HEK293T (cell line): ENCODE measurements at regions not wholly inside any gene's neighbourhood (a gene's known extent, or its start where the extent isn't known, plus 50 kb on each side); places are given as distances from the start of the nearest gene placed in this dataset.
"Not testable (repeated sequence)": the region's sequence is repeated elsewhere in the genome, so short reads cannot be mapped to it uniquely, and the experiment has no call there.

Experiments used
- CTCF ChIA-PET: fragments of 350-600 bp; formaldehyde crosslinking; extraction: SDS; loops from one replicate; lab custom pipeline; 2021; ENCODE audit warnings: antibody characterized with exemption, inconsistent platforms; lab: Yijun Ruan, JAX
- POLR2A ChIA-PET: fragments of 350-600 bp; formaldehyde crosslinking; extraction: SDS; loops from one replicate; lab custom pipeline; 2020; ENCODE audit warnings: antibody characterized with exemption, inconsistent platforms; lab: Yijun Ruan, JAX
- DNase-seq: peaks from one replicate; pipeline ENCODE4 v3.0.0; 2012; ENCODE audit warnings: mixed read lengths; ENCODE audit errors: extremely low spot score
- ARNT ChIP-seq: fragments of 450-650 bp; IDR thresholded peaks from 2 replicates; pipeline ENCODE4 v1.6.1; 2017; ENCODE audit warnings: mild to moderate bottlenecking
- BHLHE40 ChIP-seq: fragments of 450-650 bp; IDR thresholded peaks from 2 replicates; pipeline ENCODE4 v1.6.1; 2016; ENCODE audit warnings: mild to moderate bottlenecking, moderate library complexity, borderline replicate concordance
- CTBP1 ChIP-seq: fragments of 450-650 bp; IDR thresholded peaks from 2 replicates; pipeline ENCODE4 v1.6.1; 2016; ENCODE audit warnings: borderline replicate concordance
- ELF4 ChIP-seq: fragments of 450-650 bp; IDR thresholded peaks from 2 replicates; pipeline ENCODE4 v1.6.1; 2017; ENCODE audit warnings: antibody characterized with exemption
- FOXA1 ChIP-seq: fragments of 450-650 bp; IDR thresholded peaks from 2 replicates; pipeline ENCODE4 v1.6.1; 2016; ENCODE audit warnings: mild to moderate bottlenecking
- FOXK2 ChIP-seq: fragments of 450-650 bp; IDR thresholded peaks from 2 replicates; pipeline ENCODE4 v1.6.1; 2016; ENCODE audit warnings: mild to moderate bottlenecking
- FOXM1 ChIP-seq: fragments of 450-650 bp; IDR thresholded peaks from 2 replicates; pipeline ENCODE4 v1.6.1; 2017; ENCODE audit warnings: mild to moderate bottlenecking, borderline replicate concordance
- HDGF ChIP-seq: fragments of 450-650 bp; IDR thresholded peaks from 2 replicates; pipeline ENCODE4 v1.6.1; 2017; ENCODE audit warnings: antibody characterized with exemption, borderline replicate concordance
- L3MBTL2 ChIP-seq: fragments of 450-650 bp; conservative IDR thresholded peaks from 2 replicates; pipeline ENCODE4 v1.6.1; 2016; ENCODE audit warnings: mild to moderate bottlenecking
- LEF1 ChIP-seq: fragments of 450-650 bp; IDR thresholded peaks from 2 replicates; pipeline ENCODE4 v1.6.1; 2017; ENCODE audit warnings: mild to moderate bottlenecking, borderline replicate concordance
- NFRKB ChIP-seq: fragments of 450-650 bp; IDR thresholded peaks from 2 replicates; pipeline ENCODE4 v1.6.1; 2016; ENCODE audit warnings: mild to moderate bottlenecking, moderate library complexity
- SP1 ChIP-seq: fragments of 450-650 bp; IDR thresholded peaks from 2 replicates; pipeline ENCODE4 v1.6.1; 2017
- SUZ12 ChIP-seq: fragments of 450-650 bp; IDR thresholded peaks from 2 replicates; pipeline ENCODE4 v1.6.1; 2016; ENCODE audit warnings: mild to moderate bottlenecking
- TARDBP ChIP-seq: fragments of 450-650 bp; IDR thresholded peaks from 2 replicates; pipeline ENCODE4 v1.6.1; 2016
- ZNF384 ChIP-seq: fragments of 450-650 bp; IDR thresholded peaks from 2 replicates; pipeline ENCODE4 v1.6.1; 2016
- TF ChIP-seq, protein P1 (sequence below): fragments of 450-650 bp; IDR thresholded peaks from 2 replicates; pipeline ENCODE4 v1.6.1; 2016

DNA sequence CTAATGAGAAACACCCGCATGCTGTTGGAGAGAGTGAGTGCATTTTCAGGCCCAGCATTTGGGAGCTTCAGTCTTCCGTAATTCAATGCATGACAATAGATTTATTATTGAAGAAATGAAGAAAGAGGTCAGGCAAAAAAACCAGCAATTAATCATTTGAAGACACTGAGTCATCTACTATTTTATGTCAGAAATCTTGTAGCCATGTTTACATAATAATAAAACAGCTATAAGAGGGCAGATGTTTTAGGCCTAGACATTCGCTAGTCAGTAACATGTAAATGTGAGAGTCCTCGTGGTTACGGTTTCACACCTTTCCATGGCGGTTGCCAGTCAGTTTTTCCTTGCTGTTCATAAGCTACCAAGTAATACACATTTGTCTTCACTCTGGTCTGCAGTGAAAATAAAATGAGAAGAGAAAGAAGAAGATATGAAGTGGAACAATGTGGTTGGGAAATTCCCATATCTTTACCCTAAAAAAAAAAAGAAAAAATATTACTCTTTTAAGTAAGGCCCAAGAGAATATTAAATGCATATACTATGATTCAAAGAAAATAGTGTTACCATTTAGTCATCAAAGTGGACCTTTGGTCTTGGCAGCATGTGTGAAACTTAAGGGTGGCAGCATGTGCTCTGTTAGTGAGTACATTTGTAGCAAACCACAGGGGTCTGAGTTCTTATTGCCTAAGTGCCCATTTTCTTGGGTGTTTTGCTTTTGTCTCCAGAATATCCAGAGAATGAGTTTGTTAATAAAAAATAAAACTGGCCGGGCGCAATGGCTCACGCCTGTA lies 140.5 kb upstream of the TBL1XR1 start:
- TF ChIP-seq ARNT: no peak
- no peak for TF ChIP-seq SUZ12
- no peak for TF ChIP-seq ELF4
- TF ChIP-seq NFRKB: no peak
- TF ChIP-seq, protein P1, sequence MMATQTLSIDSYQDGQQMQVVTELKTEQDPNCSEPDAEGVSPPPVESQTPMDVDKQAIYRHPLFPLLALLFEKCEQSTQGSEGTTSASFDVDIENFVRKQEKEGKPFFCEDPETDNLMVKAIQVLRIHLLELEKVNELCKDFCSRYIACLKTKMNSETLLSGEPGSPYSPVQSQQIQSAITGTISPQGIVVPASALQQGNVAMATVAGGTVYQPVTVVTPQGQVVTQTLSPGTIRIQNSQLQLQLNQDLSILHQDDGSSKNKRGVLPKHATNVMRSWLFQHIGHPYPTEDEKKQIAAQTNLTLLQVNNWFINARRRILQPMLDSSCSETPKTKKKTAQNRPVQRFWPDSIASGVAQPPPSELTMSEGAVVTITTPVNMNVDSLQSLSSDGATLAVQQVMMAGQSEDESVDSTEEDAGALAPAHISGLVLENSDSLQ: no peak
- TF ChIP-seq LEF1: no peak
- TF ChIP-seq BHLHE40: no peak
- TF ChIP-seq FOXK2: no peak
- no peak for TF ChIP-seq HDGF
- no peak for TF ChIP-seq TARDBP
- TF ChIP-seq CTBP1: no peak
- TF ChIP-seq ZNF384: no peak
- no peak for TF ChIP-seq FOXA1
- no peak; the same call in 1 of the 2 replicates for TF ChIP-seq L3MBTL2
- no peak for TF ChIP-seq SP1
- no peak for TF ChIP-seq FOXM1
- DNase-seq: no peak
- POLR2A ChIA-PET: no interaction called here
- CTCF ChIA-PET: no interaction called here

DNA sequence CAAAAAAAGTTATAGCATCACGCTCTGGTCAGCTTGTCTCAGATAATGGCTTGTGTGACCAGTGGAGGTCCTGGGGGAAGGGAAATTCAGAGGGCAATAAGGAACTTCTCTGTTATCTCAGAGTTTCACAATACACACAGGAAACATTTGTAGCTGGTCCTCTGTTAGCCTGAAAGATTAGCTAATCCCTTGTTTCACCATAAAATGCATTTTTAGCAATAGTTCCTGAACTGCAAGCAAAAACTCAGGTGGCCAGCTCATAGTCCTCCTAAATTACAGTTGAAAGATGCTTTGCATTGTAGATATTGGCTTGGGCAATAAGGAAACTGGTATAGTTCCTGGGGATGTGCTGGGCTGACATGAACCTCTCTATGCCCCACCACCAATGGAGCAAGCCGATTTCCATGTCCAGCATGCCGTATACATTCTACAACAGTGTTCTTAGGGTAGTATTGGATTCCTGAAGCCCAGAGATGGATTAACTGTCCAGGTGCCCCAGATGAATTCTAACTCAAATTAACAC lies 141.5 kb upstream of the TBL1XR1 start:
- POLR2A ChIA-PET: no interaction called here

DNA sequence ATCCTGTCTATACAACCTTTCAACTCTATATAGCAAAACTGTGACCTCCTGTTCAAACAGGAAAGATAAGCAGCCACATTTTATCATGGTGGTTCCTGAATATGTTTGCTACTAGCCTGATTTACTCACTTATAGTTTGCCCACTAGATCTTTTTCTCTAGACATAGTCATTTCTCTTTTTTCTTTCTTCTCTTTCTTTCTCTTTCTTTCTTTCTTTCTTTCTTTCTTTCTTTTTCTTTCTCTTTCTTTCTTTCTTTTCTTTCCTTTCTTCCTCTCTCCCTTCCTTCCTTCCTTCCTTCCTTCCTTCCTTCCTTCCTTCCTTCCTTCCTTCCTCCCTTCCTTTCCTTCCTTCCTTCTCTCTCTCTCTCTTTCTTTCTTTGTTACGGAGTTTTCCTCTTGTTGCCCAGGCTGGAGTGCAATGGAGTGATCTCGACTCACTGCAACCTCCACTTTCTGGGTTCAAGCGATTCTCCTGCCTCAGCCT lies 142.0 kb upstream of the TBL1XR1 start:
- POLR2A ChIA-PET, CTCF ChIA-PET, DNase-seq: not testable (repeated sequence)

More for the DNA sequence above, 141.5 kb upstream of the TBL1XR1 start:
- no peak for DNase-seq
- no peak for TF ChIP-seq HDGF
- TF ChIP-seq TARDBP: no peak
- TF ChIP-seq, protein P1: no peak
- TF ChIP-seq SP1: no peak
- TF ChIP-seq NFRKB: no peak
- no peak for TF ChIP-seq ZNF384
- TF ChIP-seq ARNT: no peak
- no peak for TF ChIP-seq LEF1
- CTCF ChIA-PET: no interaction called here

DNA sequence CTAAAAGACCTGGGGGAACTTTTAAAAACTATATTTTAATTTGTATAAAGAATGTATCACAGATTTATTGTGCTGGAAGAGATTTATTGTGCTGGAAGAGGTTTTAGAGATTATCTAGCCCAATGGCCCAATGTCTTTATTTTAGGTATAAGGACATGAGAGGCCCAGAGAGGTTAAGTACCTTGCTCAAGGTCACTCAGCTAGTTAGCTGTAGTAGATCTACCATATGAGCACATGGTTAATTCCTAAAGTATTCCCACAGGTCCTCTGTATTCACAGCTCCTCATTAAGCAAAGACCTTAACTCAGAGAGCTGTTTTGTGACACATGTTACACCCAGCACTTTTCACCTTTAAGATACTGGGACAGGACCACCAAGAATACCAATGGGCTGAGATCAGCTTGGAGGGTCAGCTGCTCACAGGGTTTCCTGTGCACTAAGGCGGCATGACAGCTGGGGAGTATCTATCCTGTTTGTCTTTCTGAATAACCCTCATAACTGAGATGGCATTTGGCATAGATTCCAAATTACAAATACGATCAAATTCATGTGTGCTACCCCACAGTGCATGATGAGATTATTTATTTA lies 143.1 kb upstream of the TBL1XR1 start:
- ChIA-PET CTCF (interaction anchor here (0.7 kb wide), 1 partner anchor 157 kb away, joined by 4 read pairs; no protein-coding TSS in a partner anchor), POLR2A (no interaction called here)

DNA sequence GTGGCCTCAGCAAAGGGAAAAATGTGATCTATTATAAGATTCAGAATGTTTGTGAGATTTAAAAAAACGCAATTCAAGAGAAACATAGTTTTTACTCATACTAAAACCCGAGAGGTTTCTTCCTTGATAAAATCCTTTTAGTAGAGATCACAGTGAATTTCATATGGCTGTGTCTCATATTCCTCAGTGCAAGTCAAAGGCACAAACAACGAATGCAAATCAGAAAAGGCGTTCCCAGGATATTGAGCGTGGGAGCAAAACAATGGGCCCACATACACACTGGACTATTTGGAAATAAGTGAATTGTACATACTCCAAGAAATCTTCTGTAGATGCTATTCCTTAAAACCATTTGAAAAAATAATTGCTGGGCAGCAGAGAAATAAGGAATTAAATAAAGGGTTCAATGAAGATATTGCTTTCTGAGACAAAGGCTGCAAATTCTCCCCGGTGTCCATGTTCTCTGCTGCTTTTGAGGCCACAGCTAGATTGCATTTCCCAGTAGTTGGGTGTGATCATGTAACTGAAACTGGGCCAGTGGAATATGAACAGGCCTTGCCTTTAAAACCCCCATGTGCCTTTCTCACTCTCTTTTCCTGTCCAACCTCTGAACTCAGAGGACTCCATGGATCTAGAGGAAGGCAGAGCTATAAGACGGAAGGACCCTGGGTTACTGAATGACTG lies 144.6 kb upstream of the TBL1XR1 start:
- ChIA-PET CTCF (interaction anchor here (0.5 kb wide), 1 partner anchor 157 kb away, joined by 4 read pairs; no protein-coding TSS in a partner anchor), POLR2A (no interaction called here)

More for the DNA sequence above, 143.1 kb upstream of the TBL1XR1 start:
- TF ChIP-seq BHLHE40 (no peak), FOXK2 (no peak), FOXA1 (no peak), SUZ12 (no peak), HDGF (no peak), CTBP1 (no peak), ARNT (no peak), TARDBP (no peak), L3MBTL2 (no peak), SP1 (no peak), ELF4 (no peak), LEF1 (no peak)
- DNase-seq: no peak

DNA sequence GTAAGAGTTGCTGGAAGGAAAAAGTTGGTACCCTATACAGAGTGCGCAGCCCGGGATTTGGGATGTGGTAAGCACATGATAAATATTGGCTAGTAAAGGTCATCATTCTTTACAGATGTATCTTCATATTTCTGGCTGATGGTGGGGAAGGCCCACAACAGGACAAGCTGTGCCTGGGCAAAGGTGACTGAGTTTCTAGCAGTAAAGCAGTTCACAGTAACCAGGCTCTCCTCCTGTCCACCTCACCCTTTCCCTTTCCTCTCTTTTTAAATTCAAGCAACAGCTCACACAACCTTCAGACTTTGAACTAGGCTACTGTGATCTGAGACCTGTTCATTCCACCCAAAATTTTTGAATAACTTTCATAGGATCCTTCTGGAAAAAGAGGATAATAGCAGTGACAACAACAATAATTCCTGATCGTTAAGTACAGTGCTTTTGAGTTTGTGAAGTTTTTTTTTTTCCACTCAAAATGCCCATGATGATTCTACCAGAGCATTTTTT lies 145.9 kb upstream of the TBL1XR1 start:
- TF ChIP-seq L3MBTL2 (no peak), HDGF (no peak), NFRKB (no peak), FOXK2 (no peak), LEF1 (no peak), ZNF384 (no peak)
- TF ChIP-seq, protein P1: no peak
- no peak for DNase-seq
- ChIA-PET CTCF (no interaction called here), POLR2A (no interaction called here)

More for the DNA sequence above, 144.6 kb upstream of the TBL1XR1 start:
- DNase-seq: no peak
- TF ChIP-seq NFRKB: no peak
- TF ChIP-seq FOXA1: no peak
- TF ChIP-seq, protein P1: no peak
- TF ChIP-seq HDGF: no peak
